ENCODE measurements at regions not wholly inside any gene's neighbourhood (a gene's known extent, or its start where the extent isn't known, plus 50 kb on each side); places are given as distances from the start of the nearest gene placed in this dataset.
A peak's percentile ranks its signal among the peaks of the same experiment; 100 is the strongest.

- DNase-seq, result no peak
These were observed 399.0 kb downstream of the NKX6-1 start for GRCh38 chr4:84100071-84100470.

- DNase-seq, result no peak
These were observed 399.5 kb downstream of the NKX6-1 start for GRCh38 chr4:84099599-84099998.

GRCh38 chr4:84091266-84091665, 407.8 kb downstream of the NKX6-1 start:
- no peak for DNase-seq

- DNase-seq, result no peak
These were observed 409.2 kb downstream of the NKX6-1 start for GRCh38 chr4:84089652-84090437.

GRCh38 chr4:84085986-84086385, 413.1 kb downstream of the NKX6-1 start:
- no peak for DNase-seq

GRCh38 chr4:84070289-84070688, 428.8 kb downstream of the NKX6-1 start:
- DNase-seq, result no peak

GRCh38 chr4:84063619-84064018, 435.5 kb downstream of the NKX6-1 start:
- no peak for DNase-seq

- no peak for DNase-seq
These were observed 440.9 kb downstream of the NKX6-1 start for GRCh38 chr4:84058201-84058600.

GRCh38 chr4:84051639-84052038, 447.5 kb downstream of the NKX6-1 start:
- DNase-seq, result peak; percentile 60

- DNase-seq, result no peak
These were observed 448.0 kb downstream of the NKX6-1 start for GRCh38 chr4:84051089-84051488.

GRCh38 chr4:84050015-84050414, 449.1 kb downstream of the NKX6-1 start:
- DNase-seq, result no peak

GRCh38 chr4:84046551-84046950, 452.5 kb downstream of the NKX6-1 start:
- DNase-seq, result no peak

- DNase-seq, result no peak
These were observed 457.7 kb downstream of the NKX6-1 start for GRCh38 chr4:84041426-84041825.

GRCh38 chr4:84035568-84035967, 463.5 kb downstream of the NKX6-1 start:
- DNase-seq, result no peak

GRCh38 chr4:84032372-84032771, 466.7 kb downstream of the NKX6-1 start:
- no peak for DNase-seq

- no peak for DNase-seq
These were observed 467.7 kb downstream of the NKX6-1 start for GRCh38 chr4:84031401-84031800.

GRCh38 chr4:84028340-84028739, 470.8 kb downstream of the NKX6-1 start:
- no peak for DNase-seq

GRCh38 chr4:84024405-84024804, 474.7 kb downstream of the NKX6-1 start:
- no peak for DNase-seq

- no peak for DNase-seq
These were observed 476.5 kb downstream of the NKX6-1 start for GRCh38 chr4:84022564-84022963.

- DNase-seq, result no peak
These were observed 479.5 kb downstream of the NKX6-1 start for GRCh38 chr4:84019626-84020025.

- no peak for DNase-seq
These were observed 467.1 kb downstream of the GPAT3 start for GRCh38 chr4:84003046-84003445.

GRCh38 chr4:84001876-84002569, 466.1 kb downstream of the GPAT3 start:
- DNase-seq, result no peak

- no peak for DNase-seq
These were observed 460.3 kb downstream of the GPAT3 start for GRCh38 chr4:83996254-83996653.

GRCh38 chr4:83993774-83994173, 457.9 kb downstream of the GPAT3 start:
- DNase-seq, result no peak

- no peak for DNase-seq
These were observed 453.9 kb downstream of the GPAT3 start for GRCh38 chr4:83989835-83990234.

All from NCI-H1417 treated with DMSO at 0.1 percent for 48 hours (cell line).